Rectal smooth muscle tissue (tissue), 1 donor: ENCODE measurements at regions not wholly inside any gene's neighbourhood (a gene's known extent, or its start where the extent isn't known, plus 50 kb on each side); places are given as distances from the start of the nearest gene placed in this dataset.
"Not testable (repeated sequence)": the region's sequence is repeated elsewhere in the genome, so short reads cannot be mapped to it uniquely, and the experiment has no call there.

Experiments
- H3K27ac ChIP-seq: one replicate; pipeline ENCODE4 v1.7.0; 2013; ENCODE audit warnings: low read depth, low read length, inconsistent platforms
- H3K27me3 ChIP-seq: one replicate; pipeline ENCODE4 v1.7.0; 2013; ENCODE audit warnings: low read length; ENCODE audit not compliant: control insufficient read depth, insufficient read depth
- H3K36me3 ChIP-seq: one replicate; pipeline ENCODE4 v1.7.0; 2013; ENCODE audit warnings: low read length; ENCODE audit not compliant: control insufficient read depth, insufficient read depth
- H3K4me1 ChIP-seq: one replicate; pipeline ENCODE4 v1.7.0; 2013; ENCODE audit warnings: low read length; ENCODE audit not compliant: control insufficient read depth, insufficient read depth
- H3K4me3 ChIP-seq: one replicate; pipeline ENCODE4 v1.7.0; 2013; ENCODE audit warnings: low read length
- H3K9ac ChIP-seq: one replicate; pipeline ENCODE4 v1.7.0; 2013; ENCODE audit warnings: low read length

DNA sequence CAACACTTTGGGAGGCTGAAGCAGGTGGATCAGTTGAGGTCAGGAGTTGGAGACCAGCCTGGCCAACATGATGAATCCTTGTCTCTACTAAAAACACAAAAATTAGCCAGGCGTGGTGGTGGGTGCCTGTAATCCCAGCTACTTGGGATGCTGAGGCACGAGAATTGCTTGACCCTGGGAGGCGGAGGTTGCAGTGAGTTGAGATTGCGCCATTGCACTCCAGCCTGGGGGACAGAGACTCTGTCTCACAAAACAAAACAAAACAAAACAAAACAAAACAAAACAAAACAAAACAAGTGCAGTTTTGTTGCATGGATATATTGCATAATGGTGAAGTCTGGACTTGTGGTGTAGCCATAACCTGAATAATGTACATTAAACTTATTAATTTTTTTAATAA lies 133.6 kb upstream of the ZNF217 start:
- H3K36me3 ChIP-seq, H3K27me3 ChIP-seq, H3K4me1 ChIP-seq, H3K4me3 ChIP-seq, H3K27ac ChIP-seq, H3K9ac ChIP-seq: not testable (repeated sequence)

DNA sequence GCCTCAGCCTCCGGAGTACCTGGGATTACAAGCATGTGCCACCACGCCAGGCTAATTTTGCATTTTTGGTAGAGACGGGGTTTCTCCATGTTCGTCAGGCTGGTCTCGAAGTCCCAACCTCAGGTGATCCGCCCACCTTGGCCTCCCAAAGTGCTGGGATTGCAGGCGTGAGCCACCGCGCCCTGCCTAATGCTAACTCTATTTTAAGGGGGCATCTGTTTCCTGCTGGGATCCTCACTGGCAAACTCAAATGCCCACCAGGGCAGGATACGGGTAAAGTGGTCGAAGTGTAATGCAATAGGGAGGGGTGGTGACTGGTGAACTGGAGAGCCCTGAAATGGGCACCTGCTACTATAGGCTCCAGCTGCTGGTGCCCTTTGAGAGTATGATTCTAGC lies 131.9 kb upstream of the ZNF217 start:
- H3K9ac ChIP-seq, result no peak overlapping the region
- no peak overlapping the region for H3K4me3 ChIP-seq
- H3K36me3 ChIP-seq, result no peaks in the 10 kb centered on the region
- H3K27me3 ChIP-seq, result no peaks in the 10 kb centered on the region
- no peaks in the 10 kb centered on the region for H3K4me1 ChIP-seq
- H3K27ac ChIP-seq, result no peak overlapping the region

DNA sequence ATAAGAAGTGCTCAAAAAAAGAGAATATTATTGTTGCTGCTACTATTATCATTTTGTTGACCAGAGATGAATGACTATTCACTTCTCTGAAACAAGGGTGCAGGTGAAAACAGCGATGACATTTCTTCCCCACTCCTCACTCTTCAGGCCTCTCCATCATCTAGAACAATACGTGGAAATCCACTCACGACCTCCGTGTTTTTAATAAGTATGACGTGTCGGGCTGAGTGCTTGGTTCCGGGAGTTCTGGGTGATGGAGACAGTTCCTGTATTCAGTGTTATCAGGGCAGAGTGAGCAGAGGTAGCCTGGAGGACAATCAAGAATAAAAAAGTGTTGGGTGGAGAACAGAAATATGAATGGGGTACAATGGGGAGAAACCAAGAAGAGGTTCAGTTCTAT lies 130.0 kb upstream of the ZNF217 start:
- no peaks in the 10 kb centered on the region for H3K4me1 ChIP-seq
- no peak overlapping the region for H3K4me3 ChIP-seq
- no peaks in the 10 kb centered on the region for H3K27me3 ChIP-seq
- no peaks in the 10 kb centered on the region for H3K36me3 ChIP-seq
- no peak overlapping the region for H3K27ac ChIP-seq
- no peak overlapping the region for H3K9ac ChIP-seq

DNA sequence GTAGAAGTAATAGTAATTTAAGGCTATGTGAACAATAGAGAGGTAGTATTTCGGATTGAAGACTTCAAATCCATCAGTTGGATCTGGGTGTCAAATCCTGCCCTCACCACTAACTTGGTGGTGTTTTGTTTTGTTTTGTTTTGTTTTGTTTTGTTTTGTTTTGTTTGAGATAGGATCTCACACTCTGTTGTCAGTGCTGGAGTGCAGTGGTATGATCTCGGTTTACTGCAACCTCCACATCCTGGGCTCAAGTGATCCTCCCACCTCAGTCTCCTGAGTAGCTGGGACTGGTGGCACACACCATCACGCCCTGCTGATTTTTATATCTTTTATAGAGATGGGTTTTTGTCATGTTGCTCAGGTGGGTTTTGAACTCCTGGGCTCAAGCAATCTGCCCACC lies 129.4 kb upstream of the ZNF217 start:
- no peaks in the 10 kb centered on the region for H3K36me3 ChIP-seq
- H3K4me3 ChIP-seq, result no peak overlapping the region
- no peaks in the 10 kb centered on the region for H3K4me1 ChIP-seq
- H3K27ac ChIP-seq, result no peak overlapping the region
- no peaks in the 10 kb centered on the region for H3K27me3 ChIP-seq
- no peak overlapping the region for H3K9ac ChIP-seq

DNA sequence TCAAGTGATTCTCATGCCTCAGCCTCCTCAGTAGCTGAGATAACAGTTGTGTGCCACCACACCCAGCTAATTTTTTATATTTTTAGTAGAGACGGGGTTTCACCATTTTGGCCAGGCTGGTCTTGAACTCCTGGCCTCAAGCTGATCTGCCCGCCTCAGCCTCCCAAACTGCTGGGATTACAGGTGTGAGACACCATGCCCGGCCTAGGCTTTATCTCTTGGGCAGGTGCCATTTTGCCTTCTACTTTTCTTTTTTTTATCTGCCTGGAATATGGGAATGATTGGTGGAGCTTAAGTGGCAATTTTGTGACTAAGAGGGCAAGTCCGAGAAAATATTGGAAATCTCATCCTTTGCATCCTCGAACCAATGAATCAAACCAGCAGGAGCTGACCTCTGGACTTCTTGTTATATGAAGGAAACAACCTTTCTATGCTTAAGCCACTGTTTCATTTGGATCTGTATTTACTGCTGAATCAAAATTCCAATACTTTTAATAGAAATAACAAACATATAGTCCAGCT lies 128.9 kb upstream of the ZNF217 start:
- no peak overlapping the region for H3K4me3 ChIP-seq
- H3K27ac ChIP-seq, result no peak overlapping the region
- H3K36me3 ChIP-seq, result no peaks in the 10 kb centered on the region
- no peaks in the 10 kb centered on the region for H3K27me3 ChIP-seq
- no peaks in the 10 kb centered on the region for H3K4me1 ChIP-seq
- no peak overlapping the region for H3K9ac ChIP-seq

DNA sequence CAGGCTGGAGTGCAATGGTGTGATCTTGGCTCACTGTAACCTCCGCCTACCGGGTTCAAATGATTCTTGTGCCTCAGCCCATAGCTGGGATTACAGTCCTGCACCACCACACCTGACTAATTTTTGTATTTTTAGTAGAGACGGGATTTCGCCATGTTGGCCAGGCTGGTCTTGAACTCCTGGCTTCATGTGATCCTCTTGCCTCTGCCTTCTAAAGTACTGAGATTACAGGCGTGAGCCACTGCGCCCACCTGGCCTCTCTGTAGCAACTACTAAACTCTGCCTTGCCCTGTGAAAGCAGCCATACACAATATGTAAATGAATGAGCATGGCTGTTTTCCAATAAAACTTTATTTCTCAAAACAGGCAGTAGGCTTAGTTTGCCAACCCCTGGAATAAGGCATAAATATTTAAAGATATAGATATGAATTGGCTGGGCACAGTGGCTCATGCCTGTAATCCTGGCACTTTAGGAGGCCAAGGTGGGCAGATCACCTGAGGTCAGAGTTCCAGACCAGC lies 127.9 kb upstream of the ZNF217 start:
- H3K27ac ChIP-seq, H3K4me1 ChIP-seq, H3K4me3 ChIP-seq, H3K27me3 ChIP-seq, H3K9ac ChIP-seq, H3K36me3 ChIP-seq: not testable (repeated sequence)

DNA sequence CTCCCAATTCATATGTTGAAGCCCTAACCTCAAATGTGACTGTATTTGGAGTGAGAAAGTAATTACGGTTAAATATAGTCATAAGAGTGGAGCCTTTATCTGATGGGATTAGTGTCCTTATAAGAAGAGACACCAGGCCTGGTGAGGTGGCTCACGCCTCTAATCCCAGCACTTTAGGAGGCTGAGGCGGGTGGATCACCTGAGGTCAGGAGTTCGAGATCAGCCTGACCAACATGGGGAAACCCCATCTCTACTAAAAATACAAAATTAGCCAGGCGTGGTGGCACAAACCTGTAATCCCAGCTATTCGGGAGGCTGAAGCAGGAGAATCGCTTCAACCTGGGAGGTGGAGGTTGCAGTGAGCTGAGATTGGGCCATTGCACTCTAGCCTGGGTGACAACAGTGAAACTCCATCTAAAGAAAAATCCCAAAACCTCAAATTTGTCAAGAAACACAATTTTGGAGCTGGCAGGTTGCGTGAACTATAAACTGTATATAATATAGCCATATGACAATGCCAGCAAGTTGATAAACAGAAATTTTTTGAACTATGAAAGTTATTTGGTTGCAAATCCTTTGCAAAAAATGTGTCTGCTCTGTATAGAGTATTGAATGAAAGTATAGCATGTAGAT lies 125.6 kb upstream of the ZNF217 start:
- not testable (repeated sequence) for H3K27me3 ChIP-seq, H3K27ac ChIP-seq, H3K36me3 ChIP-seq, H3K4me1 ChIP-seq, H3K9ac ChIP-seq, H3K4me3 ChIP-seq

DNA sequence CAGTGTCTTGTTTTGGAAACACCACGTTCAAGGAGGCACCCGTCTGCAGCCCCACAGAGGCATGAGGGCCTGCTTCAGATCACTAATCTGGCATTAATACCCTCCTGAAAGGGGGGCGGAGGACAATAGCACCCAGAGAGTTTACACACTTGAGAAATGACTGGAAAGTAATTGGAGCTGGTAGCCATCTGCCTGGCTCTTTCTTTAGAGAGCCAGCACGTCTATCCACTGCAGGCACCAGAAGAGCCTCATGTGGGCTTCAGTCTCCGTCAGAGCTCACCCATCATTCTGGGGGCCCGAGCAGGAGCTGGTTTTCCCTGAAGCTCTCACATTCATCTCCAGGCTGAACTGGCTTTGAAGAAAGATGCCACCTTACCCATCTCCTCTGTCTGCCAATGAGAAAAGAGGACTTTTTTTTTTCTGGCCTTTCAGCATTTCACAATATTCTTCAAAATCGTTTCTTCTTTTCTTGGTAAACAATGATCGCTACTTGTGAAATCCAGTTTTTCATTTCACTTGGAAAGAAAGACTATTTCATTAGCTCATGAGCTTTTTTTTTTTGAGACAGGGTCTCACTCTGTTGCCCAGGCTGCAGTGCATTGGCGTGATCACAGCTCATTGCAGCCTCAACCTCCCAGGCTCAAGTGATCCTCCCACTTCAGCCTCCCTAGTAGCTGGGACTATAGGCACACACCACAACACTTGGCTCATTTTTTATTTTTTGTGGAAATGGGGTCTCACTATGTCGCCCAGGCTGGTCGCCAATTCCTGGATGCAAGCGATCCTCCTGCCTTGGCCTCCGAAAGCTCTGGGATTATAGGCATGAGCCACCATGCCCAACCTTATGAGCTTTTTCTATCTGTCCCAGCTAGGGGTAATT lies 124.7 kb upstream of the ZNF217 start:
- no peak overlapping the region for H3K4me3 ChIP-seq
- H3K27ac ChIP-seq, result no peak overlapping the region

DNA sequence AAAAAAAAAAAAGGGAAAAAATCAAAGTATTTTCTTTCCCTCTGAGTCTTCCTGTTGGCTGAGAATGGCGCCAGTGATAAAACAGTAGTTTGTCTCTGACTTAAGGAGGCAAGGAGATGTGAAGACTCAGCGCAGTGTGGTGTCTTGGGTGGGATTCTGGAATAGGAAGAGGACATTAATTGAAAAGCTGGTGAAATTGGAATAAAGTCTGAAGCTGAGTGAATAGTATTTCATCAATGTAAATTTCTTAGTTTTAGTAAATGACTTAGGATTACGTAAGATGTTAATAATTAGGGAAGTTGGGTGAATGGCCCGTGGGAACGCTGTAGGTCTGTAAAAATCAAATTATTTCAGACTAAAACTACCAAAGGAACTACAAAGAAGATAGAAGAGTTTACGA lies 122.8 kb upstream of the ZNF217 start:
- H3K4me3 ChIP-seq, result no peak overlapping the region
- H3K36me3 ChIP-seq, result no peaks in the 10 kb centered on the region
- no peak overlapping the region for H3K9ac ChIP-seq
- no peak overlapping the region for H3K27ac ChIP-seq
- no peaks in the 10 kb centered on the region for H3K4me1 ChIP-seq
- H3K27me3 ChIP-seq, result no peaks in the 10 kb centered on the region

More for the DNA sequence above, 124.7 kb upstream of the ZNF217 start:
- H3K9ac ChIP-seq, result no peak overlapping the region
- H3K4me1 ChIP-seq, result no peaks in the 10 kb centered on the region
- no peaks in the 10 kb centered on the region for H3K27me3 ChIP-seq
- no peaks in the 10 kb centered on the region for H3K36me3 ChIP-seq

DNA sequence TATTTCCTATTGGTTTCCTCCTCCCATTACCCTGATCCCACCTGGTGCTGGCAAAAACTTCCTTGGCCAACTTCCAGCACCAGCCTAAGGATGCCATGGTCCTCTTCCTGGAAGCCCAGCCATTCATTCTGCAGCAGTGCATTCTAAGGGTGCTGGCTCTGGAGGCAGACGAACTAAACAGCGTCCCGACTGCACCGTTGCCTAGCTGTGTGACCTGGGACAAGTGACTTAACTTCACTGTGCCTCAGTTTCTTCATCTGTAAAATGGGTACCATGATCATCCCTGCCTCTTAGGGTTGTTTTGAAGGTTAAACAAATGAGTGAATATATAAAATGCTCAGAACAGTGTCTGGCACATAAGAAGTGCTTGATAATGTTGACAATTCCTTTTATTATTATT lies 120.9 kb upstream of the ZNF217 start:
- no peak overlapping the region for H3K27ac ChIP-seq
- H3K4me3 ChIP-seq, result no peak overlapping the region
- H3K36me3 ChIP-seq, result no peaks in the 10 kb centered on the region
- H3K27me3 ChIP-seq, result no peaks in the 10 kb centered on the region
- H3K9ac ChIP-seq, result no peak overlapping the region
- no peaks in the 10 kb centered on the region for H3K4me1 ChIP-seq

DNA sequence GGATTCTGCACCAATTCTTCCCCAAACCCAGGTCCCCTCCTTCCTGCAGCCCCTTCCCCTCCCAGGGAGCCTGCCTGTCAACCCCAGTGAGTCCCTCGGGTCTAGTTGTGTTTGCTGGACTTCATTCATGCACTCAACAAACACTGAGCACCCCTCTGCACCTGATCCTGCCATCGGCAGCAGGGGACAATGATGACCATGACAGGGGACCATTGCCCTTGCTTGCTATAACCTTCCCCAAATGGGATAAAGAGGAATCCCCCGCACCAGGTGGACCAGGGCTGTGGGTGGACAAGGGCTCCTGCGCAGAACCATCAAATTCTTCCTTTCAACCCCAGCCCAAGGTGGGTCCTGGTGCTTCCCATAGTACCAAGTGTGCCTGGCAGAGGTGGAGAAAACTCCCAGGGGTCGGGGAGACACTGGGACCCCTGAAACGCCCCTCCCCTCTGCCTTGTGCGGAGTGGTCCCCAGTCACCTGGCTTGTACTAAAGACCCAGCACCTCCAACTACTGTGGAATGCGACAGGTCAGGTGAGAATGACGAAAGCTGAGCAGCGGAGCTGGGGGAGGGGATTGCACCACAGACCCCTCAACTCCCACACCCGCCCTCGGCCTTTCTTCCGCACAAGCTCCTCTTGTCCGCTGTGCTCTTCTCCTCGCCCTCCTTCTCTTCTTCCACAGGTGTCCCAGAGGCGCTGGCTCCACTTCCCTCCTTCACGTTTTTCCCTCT lies 119.9 kb upstream of the ZNF217 start:
- Histone ChIP-seq H3K4me1 (no peaks in the 10 kb centered on the region), H3K36me3 (no peaks in the 10 kb centered on the region), H3K4me3 (no peak overlapping the region), H3K27me3 (no peaks in the 10 kb centered on the region), H3K27ac (no peak overlapping the region), H3K9ac (no peak overlapping the region)

DNA sequence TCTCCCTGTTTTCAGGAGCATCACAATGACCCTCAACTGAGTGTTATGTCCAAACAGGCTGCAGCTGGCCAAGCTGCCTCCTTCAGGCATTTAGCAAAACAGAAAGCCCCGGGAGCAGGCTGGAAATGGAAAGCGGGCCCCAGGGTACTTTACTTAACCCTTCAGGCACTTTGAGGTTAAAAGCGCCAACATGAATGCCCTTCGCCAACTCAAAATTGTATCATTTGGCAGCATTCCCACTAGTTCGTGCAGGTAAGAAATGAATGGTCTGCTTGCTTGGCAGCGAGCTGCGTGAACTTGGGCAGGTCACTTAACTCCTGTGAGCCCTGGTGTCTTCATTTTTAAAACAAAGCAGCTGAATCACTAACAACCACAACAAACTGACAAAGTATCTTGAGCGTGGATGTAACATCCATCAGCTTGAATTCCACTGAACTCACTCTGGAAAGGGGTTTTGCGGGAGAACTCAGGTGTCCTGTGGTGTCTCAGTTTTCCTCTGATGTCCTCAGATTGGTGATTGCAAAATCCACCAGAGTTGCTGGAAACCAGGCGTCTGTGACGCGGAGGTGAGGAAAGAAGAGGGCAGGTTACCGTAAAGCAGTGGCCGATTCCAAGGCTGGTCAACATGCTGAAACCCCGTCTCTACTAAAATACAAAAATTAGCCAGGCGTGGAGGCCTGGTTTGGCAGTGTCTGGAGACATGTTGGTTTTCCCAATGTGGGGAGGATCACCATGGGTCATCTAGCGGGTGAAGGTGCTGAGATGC lies 118.8 kb upstream of the ZNF217 start:
- Histone ChIP-seq H3K9ac (no peak overlapping the region), H3K27ac (no peak overlapping the region), H3K4me3 (no peak overlapping the region)

More for the DNA sequence above, 118.8 kb upstream of the ZNF217 start:
- Histone ChIP-seq H3K4me1 (no peaks in the 10 kb centered on the region), H3K27me3 (no peaks in the 10 kb centered on the region), H3K36me3 (no peaks in the 10 kb centered on the region)
